Keratinocyte (primary cell): ENCODE measurements at regions not wholly inside any gene's neighbourhood (a gene's known extent, or its start where the extent isn't known, plus 50 kb on each side); places are given as distances from the start of the nearest gene placed in this dataset.

Experiments
- DNase-seq: peaks from one replicate; pipeline ENCODE4 v3.0.0-alpha.2; 2011; ENCODE audit warnings: low read depth, missing footprints, low spot score
- FAIRE-seq: peaks from 2 replicates; lab custom pipeline; 2011; peaks lifted over from hg19 to GRCh38; lab: Jason Lieb, UNC
- H2AFZ ChIP-seq: 2 replicates; pipeline ENCODE4 v1.6.0; 2012; ENCODE audit warnings: low read length, control low read depth, inconsistent platforms; ENCODE audit not compliant: control insufficient read depth
- H3K27ac ChIP-seq: 2 replicates; pipeline ENCODE4 v1.5.1; 2011; ENCODE audit warnings: low read length; ENCODE audit not compliant: control insufficient read depth, insufficient read depth
- H3K27me3 ChIP-seq: 3 replicates; pipeline ENCODE4 v1.6.0; 2011; ENCODE audit warnings: low read length; ENCODE audit not compliant: control insufficient read depth, insufficient read depth; ENCODE audit errors: extremely low read depth
- H3K36me3 ChIP-seq, 2 experiments: 2 replicates in 1 of 2; 3 replicates in 1 of 2; pipeline ENCODE4 v1.5.1; 2011; ENCODE audit warnings: low read length in 2 of 2, mild to moderate bottlenecking in 1 of 2; ENCODE audit not compliant: control insufficient read depth in 2 of 2, insufficient read depth in 2 of 2; ENCODE audit errors: extremely low read depth in 1 of 2
- H3K4me1 ChIP-seq: 3 replicates; pipeline ENCODE4 v1.5.1; 2011; ENCODE audit warnings: low read length; ENCODE audit not compliant: control insufficient read depth, insufficient read depth; ENCODE audit errors: extremely low read depth
- H3K4me2 ChIP-seq: 3 replicates; pipeline ENCODE4 v1.6.0; 2011; ENCODE audit warnings: low read depth, low read length; ENCODE audit not compliant: control insufficient read depth, insufficient read depth; ENCODE audit errors: extremely low read depth
- H3K4me3 ChIP-seq, 3 experiments: fragments of 200-600 bp in 1 of 3; sonication (generic) in 1 of 3; 2 replicates in 2 of 3; 3 replicates in 1 of 3; pipeline ENCODE4 v1.5.1; 2011 to 2016; ENCODE audit warnings: low read length in 3 of 3, mild to moderate bottlenecking in 3 of 3, control low read depth in 2 of 3, inconsistent platforms in 1 of 3, low read depth in 1 of 3, mixed read lengths in 1 of 3, mixed run types in 1 of 3, moderate library complexity in 1 of 3; ENCODE audit not compliant: control insufficient read depth in 2 of 3, insufficient read depth in 2 of 3; ENCODE audit errors: extremely low read depth in 1 of 3
- H3K79me2 ChIP-seq: 2 replicates; pipeline ENCODE4 v1.6.0; 2012; ENCODE audit warnings: low read length; ENCODE audit not compliant: control insufficient read depth, insufficient read depth
- H3K9ac ChIP-seq: 3 replicates; pipeline ENCODE4 v1.6.0; 2011; ENCODE audit warnings: low read length; ENCODE audit not compliant: control insufficient read depth, insufficient read depth; ENCODE audit errors: extremely low read depth
- H3K9me1 ChIP-seq: 3 replicates; pipeline ENCODE4 v1.6.0; 2011; ENCODE audit warnings: low read length; ENCODE audit not compliant: control insufficient read depth, insufficient read depth; ENCODE audit errors: extremely low read depth
- H3K9me3 ChIP-seq: 2 replicates; pipeline ENCODE4 v1.5.1; 2012; ENCODE audit warnings: low read depth, low read length; ENCODE audit not compliant: control insufficient read depth
- H4K20me1 ChIP-seq: 3 replicates; pipeline ENCODE4 v1.6.0; 2011; ENCODE audit warnings: low read length; ENCODE audit not compliant: control insufficient read depth, insufficient read depth; ENCODE audit errors: extremely low read depth
- EZH2 ChIP-seq: IDR thresholded peaks from one replicate; pipeline ENCODE4 v1.6.1; 2012; ENCODE audit warnings: inconsistent platforms, mild to moderate bottlenecking, low read length, moderate library complexity
- dilution Hi-C: fragments of 300-500 bp; cut with MboI; formaldehyde crosslinking; loops from one replicate; pipeline ENCODE4 v1.7.0; 2020; ENCODE audit warnings: low sequenced_read_pairs; ENCODE audit not compliant: extremely low pct_ligation_motif_present
- TF ChIP-seq, protein P1 (sequence below), 3 experiments: IDR thresholded peaks in 1 of 3; conservative IDR thresholded peaks in 1 of 3; optimal IDR thresholded peaks in 1 of 3; 2 replicates in 2 of 3; 3 replicates in 1 of 3; pipeline versions ENCODE3 to v1.5.1; 2011; ENCODE audit warnings: low read length in 3 of 3, mild to moderate bottlenecking in 3 of 3, moderate library complexity in 2 of 3, control low read depth in 1 of 3, inconsistent platforms in 1 of 3; ENCODE audit not compliant: insufficient read depth in 2 of 3; ENCODE audit errors: extremely low read depth in 1 of 3

DNA sequence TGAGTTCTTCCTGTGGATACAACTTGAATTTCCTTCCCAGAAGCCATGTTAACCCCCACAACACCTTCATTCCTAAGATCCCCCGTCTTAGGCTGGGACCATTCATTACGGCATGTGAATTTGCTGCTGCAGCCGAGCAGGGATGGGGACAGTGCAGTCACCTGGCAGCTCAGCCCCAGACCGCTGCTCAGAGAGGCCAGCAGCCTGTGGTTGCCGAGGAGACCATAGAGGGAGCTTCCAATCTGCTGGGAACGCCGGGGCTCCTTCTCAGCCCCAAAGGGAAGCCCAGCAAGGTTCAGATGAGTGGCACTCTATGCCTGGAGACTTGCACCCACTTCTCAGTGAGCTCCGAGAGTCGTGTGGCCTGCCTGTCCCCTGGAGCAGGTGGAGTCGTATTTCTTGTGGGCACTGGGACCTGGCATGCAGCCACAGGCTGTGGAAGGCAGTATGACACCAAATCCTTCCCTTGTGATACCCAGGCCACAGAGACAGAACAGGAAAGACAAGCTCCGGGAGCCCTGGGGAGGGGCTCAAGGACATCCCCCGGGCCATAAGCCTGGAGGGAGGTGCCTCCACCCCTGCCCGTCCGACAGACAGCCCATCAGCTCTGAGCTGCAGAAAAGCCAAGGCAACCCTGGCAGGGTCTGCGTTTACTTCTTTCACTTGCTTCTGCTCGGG is 167.3 kb downstream of the FAM43A start:
- DNase-seq (no peak), FAIRE-seq (no peak)
- Histone ChIP-seq H3K27me3 (peaks cover 7% of the 10 kb centered on the region), H3K4me3 (no peak overlapping the region), H3K4me2 (no peak overlapping the region), H3K9ac (no peak overlapping the region), H3K4me1 (no peaks in the 10 kb centered on the region), H2AFZ (no peak overlapping the region), H3K79me2 (no peaks in the 10 kb centered on the region), H3K27ac (no peak overlapping the region), H4K20me1 (no peaks in the 10 kb centered on the region), H3K9me1 (no peaks in the 10 kb centered on the region), H3K9me3 (no peaks in the 10 kb centered on the region), H3K36me3 (no peaks in the 10 kb centered on the region)
- dilution Hi-C loops: no loop called here
- TF ChIP-seq, protein P1, sequence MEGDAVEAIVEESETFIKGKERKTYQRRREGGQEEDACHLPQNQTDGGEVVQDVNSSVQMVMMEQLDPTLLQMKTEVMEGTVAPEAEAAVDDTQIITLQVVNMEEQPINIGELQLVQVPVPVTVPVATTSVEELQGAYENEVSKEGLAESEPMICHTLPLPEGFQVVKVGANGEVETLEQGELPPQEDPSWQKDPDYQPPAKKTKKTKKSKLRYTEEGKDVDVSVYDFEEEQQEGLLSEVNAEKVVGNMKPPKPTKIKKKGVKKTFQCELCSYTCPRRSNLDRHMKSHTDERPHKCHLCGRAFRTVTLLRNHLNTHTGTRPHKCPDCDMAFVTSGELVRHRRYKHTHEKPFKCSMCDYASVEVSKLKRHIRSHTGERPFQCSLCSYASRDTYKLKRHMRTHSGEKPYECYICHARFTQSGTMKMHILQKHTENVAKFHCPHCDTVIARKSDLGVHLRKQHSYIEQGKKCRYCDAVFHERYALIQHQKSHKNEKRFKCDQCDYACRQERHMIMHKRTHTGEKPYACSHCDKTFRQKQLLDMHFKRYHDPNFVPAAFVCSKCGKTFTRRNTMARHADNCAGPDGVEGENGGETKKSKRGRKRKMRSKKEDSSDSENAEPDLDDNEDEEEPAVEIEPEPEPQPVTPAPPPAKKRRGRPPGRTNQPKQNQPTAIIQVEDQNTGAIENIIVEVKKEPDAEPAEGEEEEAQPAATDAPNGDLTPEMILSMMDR (optimal IDR thresholded peaks at IDR 0.05 in 1 of 3, IDR thresholded peaks at IDR 0.05 in 1 of 3, conservative IDR thresholded peaks at IDR 0.05 in 1 of 3; ENCODE audit: extremely low read depth in 1 of 3, insufficient read depth in 2 of 3, low read length in 3 of 3): no peak
- no peak for TF ChIP-seq EZH2

DNA sequence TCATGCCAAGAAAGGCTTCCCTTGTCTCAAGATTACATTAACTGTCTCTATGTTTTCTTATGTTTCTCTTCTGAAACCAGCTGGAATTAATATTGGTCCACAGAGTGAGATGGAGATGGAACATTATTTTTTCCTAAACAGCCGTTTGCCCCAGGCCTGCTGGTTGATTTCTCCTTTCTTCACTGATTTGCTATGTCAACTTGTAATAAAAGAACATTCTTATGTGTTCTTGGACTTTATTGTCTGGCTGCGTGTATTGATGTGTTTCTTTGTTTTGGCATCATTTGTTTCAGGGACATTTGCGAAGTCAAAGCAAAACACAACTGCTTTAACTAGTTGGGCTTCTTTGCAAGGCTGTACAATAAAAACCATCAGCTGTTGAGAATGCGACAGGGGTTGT is 168.5 kb downstream of the FAM43A start:
- Histone ChIP-seq H3K4me2 (no peak overlapping the region), H2AFZ (no peak overlapping the region), H3K36me3 (no peaks in the 10 kb centered on the region), H3K79me2 (no peaks in the 10 kb centered on the region), H4K20me1 (no peaks in the 10 kb centered on the region), H3K27ac (no peak overlapping the region), H3K9me1 (no peaks in the 10 kb centered on the region), H3K4me1 (no peaks in the 10 kb centered on the region), H3K9me3 (no peaks in the 10 kb centered on the region), H3K27me3 (peaks cover 7% of the 10 kb centered on the region), H3K4me3 (no peak overlapping the region), H3K9ac (no peak overlapping the region)
- DNase-seq: no peak
- dilution Hi-C loops: no loop called here
- no peak for FAIRE-seq
- TF ChIP-seq EZH2: no peak
- TF ChIP-seq, protein P1 (optimal IDR thresholded peaks at IDR 0.05 in 1 of 3, IDR thresholded peaks at IDR 0.05 in 1 of 3, conservative IDR thresholded peaks at IDR 0.05 in 1 of 3; ENCODE audit: extremely low read depth in 1 of 3, insufficient read depth in 2 of 3, low read length in 3 of 3): no peak
